GM23338 (cell line): ENCODE measurements at regions not wholly inside any gene's neighbourhood (a gene's known extent, or its start where the extent isn't known, plus 50 kb on each side); places are given as distances from the start of the nearest gene placed in this dataset.

Experiments
- CTCF ChIP-seq, 2 experiments: fragments of 200-600 bp in 1 of 2; sonication (generic) in 1 of 2; conservative IDR thresholded peaks; 2 replicates each; pipeline versions ENCODE4 v1.5.1 to v1.6.1; 2016 to 2017; ENCODE audit warnings: antibody characterized with exemption in 2 of 2, low read depth in 2 of 2, mild to moderate bottlenecking in 2 of 2, moderate library complexity in 1 of 2
- EZH2 ChIP-seq: fragments of 200-600 bp; sonication (generic); IDR thresholded peaks from one replicate; pipeline ENCODE4 v1.8.0; 2017; ENCODE audit warnings: antibody characterized with exemption, mild to moderate bottlenecking, low read depth; ENCODE audit not compliant: unreplicated experiment
- EZH2phosphoT487 ChIP-seq: fragments of 200-600 bp; sonication (generic); IDR thresholded peaks from one replicate; pipeline ENCODE4 v1.8.1; 2018; ENCODE audit warnings: antibody characterized with exemption; ENCODE audit not compliant: unreplicated experiment
- JUNB ChIP-seq: IDR thresholded peaks from one replicate; pipeline ENCODE4 v1.6.1; 2016; ENCODE audit warnings: antibody characterized with exemption; ENCODE audit not compliant: unreplicated experiment
- POLR2AphosphoS5 ChIP-seq: IDR thresholded peaks from 2 replicates; pipeline ENCODE4 v1.6.1; 2016; ENCODE audit warnings: antibody characterized with exemption, low read depth
- REST ChIP-seq: IDR thresholded peaks from one replicate; pipeline ENCODE4 v1.6.1; 2018; ENCODE audit warnings: antibody characterized with exemption; ENCODE audit not compliant: unreplicated experiment
- ZNF462 ChIP-seq: fragments of 250-450 bp; sonication (Bioruptor Pico); IDR thresholded peaks from 2 replicates; pipeline ENCODE4 v1.5.0; 2020; ENCODE audit warnings: mild to moderate bottlenecking, moderate library complexity

GRCh38 chr18:44117821-44118220, 562.9 kb upstream of the SETBP1 start:
- no peak for TF ChIP-seq POLR2AphosphoS5
- TF ChIP-seq CTCF (conservative IDR thresholded peaks at IDR 0.05; ENCODE audit: low read depth in 2 of 2) = no peak
- no peak for TF ChIP-seq REST
- no peak for TF ChIP-seq EZH2
- no peak for TF ChIP-seq ZNF462 (CRISPR knock-in tag)
- TF ChIP-seq EZH2phosphoT487 = no peak
- TF ChIP-seq JUNB = no peak
